Activated CD8-positive, alpha-beta memory T cell treated with anti-CD3 and anti-CD28 coated beads, Interleukin-2, amount 50 U/mL, for 4 hours (primary cell): ENCODE measurements at regions not wholly inside any gene's neighbourhood (a gene's known extent, or its start where the extent isn't known, plus 50 kb on each side); places are given as distances from the start of the nearest gene placed in this dataset.

Experiments used
- DNase-seq: peaks from one replicate; pipeline ENCODE4 v3.0.0-alpha.2; 2020

DNA sequence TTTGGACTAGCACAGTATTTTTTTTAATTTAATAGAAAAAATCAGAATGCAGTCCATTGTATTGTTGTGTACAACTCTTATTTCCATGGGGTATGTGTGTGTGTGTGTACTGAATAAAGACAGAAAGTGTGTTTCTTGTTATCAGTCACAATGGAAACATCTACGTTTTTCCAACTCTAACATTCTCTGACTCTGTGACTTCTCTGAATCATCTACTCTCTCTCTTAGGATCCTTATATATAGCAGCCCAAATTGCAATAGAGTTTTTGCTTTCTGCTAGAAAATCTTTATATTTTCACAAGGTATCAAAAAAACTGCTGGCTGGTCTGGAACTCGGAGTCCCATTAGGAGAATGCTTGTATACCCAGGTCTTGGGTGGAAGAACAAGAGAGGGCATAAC lies 138.9 kb upstream of the ARID2 start:
- DNase-seq = no peak

DNA sequence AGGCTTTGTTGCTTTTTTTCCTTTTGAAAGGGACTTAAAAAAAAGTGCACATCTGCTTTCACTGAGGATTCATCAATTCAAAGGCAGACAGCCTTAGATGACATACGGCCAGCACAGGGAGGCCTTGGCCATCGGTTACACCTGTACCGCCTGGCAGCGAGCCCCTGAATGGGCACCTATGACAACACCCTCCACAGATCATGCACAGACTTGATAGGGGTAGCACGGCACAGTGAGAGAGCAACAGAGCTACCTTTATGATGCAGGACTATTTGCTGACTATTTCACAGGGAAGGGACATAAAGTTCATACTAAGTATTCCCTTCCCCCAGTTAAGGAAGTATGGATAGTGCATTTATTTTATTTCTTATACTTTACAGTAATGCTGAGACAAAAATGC lies 137.9 kb upstream of the ARID2 start:
- no peak for DNase-seq

DNA sequence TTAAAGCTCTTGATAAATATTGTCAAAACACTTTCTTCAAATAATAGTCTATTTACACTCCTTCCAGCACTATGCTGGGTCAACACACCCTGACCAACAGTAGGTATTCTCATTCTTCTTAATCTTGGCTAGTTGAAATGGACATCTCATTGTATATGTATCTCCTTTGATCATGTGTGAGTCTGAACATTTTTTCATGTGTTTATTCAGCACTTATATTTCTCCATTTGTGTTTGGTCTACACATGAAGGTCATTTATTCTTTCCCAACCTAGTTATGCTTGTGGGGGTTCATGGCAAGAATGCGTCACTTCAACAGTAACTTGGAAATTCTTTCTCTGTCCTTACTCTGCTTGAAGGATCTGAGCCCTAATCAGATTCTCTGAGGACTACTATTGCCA lies 133.1 kb upstream of the ARID2 start:
- no peak for DNase-seq

GRCh38 chr12:45598336-45598735 lies 131.2 kb upstream of the ARID2 start:
- no peak for DNase-seq

DNA sequence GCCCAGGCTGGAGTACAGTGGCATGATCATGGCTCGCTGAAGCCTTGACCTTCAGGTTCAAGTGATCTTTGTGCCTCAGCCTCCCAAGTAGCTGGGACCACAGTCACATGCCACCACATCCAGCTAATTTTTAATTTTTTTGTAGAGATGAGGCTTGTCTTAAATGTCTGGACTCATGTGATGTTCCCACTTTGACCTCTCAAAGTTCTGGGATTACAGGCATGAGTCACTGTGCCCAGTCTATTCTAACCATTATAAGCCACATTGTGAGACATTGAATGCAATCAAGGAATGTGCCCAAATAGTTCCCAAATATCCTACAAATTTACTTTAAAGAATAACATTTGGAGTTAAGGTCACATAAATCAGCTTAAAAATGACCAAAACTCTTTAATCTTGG lies 130.7 kb upstream of the ARID2 start:
- DNase-seq = no peak

DNA sequence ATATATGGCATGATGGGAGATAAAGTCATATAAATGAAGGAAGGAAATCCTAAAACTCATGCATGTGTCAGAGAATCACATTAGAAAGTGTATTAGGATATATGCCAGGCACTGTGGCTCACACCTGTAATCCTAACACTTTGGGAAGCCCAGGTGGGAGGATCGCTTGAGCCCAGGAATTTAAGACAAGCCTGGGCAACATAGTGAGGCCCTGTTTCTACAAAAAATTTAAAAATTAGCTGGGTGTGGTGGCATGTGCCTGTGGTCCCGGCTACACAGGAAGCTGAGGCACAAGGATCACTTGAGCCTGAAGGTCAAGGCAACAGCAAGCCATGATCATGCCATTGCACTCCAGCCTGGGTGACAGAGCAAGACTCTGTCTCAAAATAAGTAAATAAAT lies 130.3 kb upstream of the ARID2 start:
- DNase-seq = no peak

DNA sequence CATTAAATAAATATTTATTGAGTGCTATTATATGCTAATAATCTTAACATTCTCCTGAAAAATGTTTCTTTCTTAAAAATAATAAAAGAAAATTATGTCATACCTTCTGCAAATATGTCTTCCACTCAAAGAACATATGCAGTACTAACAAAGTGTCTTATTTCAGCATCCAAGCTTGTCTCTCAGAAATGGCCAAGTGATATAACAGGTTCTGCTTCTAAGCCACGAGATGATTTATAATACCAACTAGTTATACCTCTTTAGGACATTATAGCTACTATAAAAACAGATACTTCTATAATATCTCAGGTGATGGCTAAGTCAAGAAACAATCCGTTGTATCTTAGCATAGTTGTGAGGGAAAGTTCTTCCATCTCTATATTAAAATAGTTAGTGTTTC lies 128.1 kb upstream of the ARID2 start:
- no peak for DNase-seq

- DNase-seq = no peak
Measured at GRCh38 chr12:45601888-45602287, 127.6 kb upstream of the ARID2 start.

DNA sequence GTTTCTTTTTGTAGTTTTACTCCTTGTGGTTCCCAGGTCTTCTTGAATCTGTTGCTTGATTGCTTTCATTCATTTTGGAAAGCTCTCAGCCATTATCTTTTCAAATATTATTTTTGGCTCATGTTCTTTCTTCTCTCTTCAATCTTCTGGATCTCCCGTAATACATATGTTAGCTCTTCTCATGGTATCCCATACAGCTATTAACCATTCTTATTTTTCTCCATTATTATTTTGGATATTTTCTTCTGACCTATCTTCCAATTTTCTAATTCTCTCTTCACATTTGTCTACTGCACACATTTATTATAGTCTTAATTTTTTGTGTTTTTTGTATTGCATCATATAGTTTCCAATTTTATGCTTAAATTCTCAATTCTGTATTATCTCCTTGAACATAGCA lies 123.9 kb upstream of the ARID2 start:
- DNase-seq = no peak

GRCh38 chr12:45611061-45611460 lies 118.4 kb upstream of the ARID2 start:
- DNase-seq = no peak

GRCh38 chr12:45611495-45611894 lies 118.0 kb upstream of the ARID2 start:
- DNase-seq = no peak

- DNase-seq = no peak
Measured at GRCh38 chr12:45612044-45612794, 117.3 kb upstream of the ARID2 start.

- no peak for DNase-seq
Measured at GRCh38 chr12:45613296-45613695, 116.2 kb upstream of the ARID2 start.

DNA sequence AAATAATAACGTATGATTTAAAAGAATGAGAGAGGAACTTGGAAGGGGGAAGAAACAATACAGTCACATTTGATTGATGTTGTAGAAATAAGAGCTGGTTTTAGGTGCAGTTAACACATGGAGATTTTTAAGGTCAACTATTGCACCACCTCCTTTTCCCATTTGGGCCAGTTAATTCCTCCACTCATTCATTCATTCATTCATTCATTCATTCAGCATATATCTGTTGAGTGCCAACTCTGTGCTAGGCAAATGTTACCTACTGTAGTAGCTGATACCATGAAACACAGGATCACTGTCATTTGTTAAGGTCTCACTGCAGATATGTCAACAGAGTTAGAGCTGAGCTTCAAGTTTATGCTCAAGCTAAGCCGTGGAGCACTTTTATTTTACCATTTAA lies 115.7 kb upstream of the ARID2 start:
- DNase-seq = no peak

DNA sequence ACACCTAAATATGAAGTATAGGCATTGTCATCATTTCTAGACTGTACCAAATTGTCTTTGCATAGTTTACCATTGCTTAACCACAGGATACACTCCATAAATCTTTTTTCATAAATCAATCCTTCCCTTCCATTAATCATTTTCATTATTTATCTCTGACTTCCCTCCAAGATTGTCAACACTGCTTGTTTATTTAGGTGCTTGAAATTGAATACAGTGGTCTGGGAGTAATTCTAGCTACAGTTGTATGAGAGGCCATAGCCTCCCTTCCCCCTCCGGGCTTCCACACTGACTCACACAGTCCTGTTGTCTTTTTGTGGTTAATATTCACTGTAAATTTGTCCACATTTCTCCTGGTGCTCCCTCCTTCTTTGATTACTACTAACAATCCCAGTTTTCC lies 114.2 kb upstream of the ARID2 start:
- DNase-seq = no peak

DNA sequence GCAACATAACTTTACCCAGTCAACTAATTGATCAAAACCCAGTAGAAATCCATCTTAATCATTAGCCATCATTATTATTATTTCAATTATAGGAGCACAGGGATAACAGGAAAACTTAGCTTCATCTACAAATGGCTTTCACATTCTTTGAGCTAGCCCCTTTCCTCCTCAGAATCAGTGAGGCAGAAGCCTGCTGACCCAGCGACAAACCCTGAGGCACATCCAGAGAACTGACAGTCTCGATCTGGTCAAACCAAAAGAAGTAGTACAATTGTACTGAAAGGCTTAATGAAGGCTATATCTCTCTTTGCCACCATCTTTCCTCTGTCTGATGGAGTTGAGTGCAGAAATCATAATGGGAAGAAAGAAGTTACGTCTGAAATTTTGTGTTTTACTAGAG lies 109.8 kb upstream of the ARID2 start:
- no peak for DNase-seq

GRCh38 chr12:45621703-45622102 lies 107.8 kb upstream of the ARID2 start:
- no peak for DNase-seq

DNA sequence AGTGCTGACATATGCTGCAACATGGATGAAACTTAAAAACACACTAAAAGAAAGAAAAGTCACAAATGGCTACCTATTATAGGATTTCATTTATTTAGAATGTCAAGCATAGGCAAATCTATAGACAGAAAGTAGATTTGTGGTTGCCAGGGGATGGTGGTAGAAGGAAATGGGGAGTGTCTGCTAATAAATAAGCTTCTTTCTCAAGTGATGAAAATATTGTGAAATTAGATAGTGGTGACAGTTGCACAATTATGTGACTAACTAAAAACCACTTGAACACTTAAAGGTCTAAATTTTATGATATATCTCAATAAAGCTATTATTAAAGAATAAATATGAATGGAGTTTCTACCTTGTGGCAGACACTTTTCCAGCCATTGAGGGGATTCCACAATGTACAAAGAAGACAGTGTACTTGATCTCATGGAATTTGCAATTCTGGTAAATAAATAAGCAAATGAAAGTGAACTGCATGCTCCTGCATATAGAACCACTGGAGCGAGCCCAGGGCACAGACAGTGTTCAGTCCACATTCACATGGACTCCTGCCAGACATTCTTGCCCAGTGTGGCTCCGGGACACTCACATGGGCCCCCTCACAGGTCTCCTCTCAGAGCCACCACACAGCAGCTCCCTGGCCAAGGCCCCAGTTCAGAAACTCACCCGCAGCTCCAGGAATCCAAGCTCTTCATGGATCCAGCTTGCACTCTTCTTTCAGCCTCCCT lies 107.1 kb upstream of the ARID2 start:
- DNase-seq = no peak

- DNase-seq = no peak
Measured at GRCh38 chr12:45623221-45623620, 106.3 kb upstream of the ARID2 start.

- no peak for DNase-seq
Measured at GRCh38 chr12:45623940-45624339, 105.6 kb upstream of the ARID2 start.

DNA sequence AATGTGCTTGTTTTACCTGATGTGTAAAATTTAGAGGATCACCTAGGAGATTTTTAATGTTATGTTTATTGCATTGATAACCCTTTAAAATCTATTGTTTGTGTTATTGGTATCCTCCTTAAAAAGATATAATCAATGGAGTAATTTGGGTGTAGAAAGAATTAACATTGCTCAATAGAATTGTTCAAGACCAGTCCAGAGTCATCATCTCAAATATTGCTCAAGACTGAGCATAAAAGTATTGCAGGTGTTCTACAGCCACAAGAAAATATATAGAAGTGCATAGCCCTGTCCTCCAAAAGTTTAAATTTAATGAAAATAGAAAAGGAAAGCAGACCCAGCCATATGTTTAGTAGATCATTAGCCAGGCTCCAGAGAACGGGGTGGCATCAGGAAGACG lies 102.5 kb upstream of the ARID2 start:
- DNase-seq = no peak

DNA sequence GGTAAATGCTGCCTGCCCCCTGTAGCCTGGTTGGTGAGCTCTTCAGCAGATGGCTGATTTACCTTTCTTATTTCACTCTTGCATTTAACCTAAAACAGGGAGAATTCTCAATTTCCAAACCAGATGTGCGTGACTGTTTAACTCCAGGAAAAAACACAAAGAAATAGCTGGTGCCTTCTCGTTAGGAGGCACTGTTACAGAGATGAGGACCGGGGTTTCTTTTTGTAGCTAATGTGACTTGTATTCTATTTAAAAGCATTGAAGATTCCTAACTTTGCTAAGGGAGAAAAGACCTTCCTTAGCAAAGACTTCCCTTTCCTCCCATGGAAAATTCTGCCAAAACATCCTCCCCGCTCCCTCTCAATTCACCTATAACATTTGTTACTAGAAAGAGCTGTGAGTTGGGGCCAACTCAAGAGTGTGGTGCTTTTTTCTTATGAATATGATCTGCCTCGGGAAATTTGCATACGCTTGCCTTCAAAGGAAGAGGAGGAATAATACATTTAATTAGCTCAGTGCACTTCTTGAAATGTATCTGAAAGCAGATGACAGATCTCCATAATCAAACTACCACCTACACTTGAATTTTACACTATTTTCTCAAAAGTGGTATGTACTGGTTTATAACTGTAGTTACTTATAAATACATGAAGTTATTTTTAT lies 102.0 kb upstream of the ARID2 start:
- DNase-seq = no peak

DNA sequence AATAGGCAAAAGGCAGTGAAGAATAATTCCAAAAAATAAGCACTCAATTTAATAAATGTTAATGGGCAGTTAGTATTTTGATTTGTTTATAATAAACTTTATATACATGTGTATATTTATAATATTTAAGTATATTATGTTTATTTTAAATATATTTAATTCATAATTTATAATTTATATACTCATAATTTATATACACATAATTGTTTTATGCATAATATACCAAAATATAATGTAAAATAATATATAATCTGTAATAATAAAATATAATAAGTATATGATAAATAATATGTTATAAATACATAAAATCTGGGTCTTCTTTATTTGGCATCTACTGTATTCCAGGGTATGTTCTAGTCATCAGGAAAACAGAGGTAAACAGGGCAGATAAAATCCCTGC lies 100.2 kb upstream of the ARID2 start:
- DNase-seq = no peak

DNA sequence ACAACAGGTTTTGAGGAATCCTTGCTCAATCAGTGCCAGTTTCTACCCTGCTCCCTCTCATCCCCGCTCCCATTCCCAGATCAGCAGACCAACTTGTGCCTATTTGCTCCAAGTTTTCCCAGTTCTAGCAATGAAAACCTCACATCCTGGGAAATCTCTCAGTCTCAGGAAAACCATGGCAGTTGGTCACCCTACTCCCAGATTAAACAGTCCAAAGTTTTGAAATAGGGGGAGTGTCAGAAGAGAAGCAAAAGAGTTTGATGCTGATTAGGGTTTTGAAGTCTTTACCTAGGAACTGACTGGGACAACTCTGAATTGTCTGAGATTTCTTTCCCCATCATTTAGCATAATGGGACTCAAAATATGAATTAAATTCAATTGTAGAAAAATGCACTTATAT lies 95.8 kb upstream of the ARID2 start:
- DNase-seq = no peak
